Stimulated activated CD4-positive, alpha-beta T cell treated with anti-CD3 and anti-CD28 coated beads, Interleukin-15, amount 100 ng/mL, for 24 hours (primary cell): ENCODE measurements at regions not wholly inside any gene's neighbourhood (a gene's known extent, or its start where the extent isn't known, plus 50 kb on each side); places are given as distances from the start of the nearest gene placed in this dataset.

Experiments used
- DNase-seq: peaks from one replicate; pipeline ENCODE4 v3.0.0-alpha.2; 2020

DNA sequence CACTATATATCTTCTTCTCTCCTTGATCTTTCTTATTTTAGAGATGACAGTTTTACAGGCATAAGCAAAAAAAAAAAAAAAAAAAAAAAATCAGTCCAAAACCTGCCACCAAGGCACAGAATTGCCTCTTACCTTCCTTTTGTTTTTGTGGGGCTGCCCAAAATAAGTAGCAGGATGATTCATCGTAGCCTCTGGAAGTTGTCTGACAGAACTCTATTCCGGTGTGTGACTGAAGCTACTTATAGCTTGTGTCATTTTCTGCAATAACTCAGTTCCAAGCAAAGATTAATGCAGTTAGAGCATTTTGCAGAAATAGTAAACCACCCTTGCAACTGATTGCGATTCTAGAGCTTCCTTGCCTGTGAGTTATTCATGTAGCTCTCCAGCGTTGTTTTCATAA, 186.8 kb downstream of the KIF2B start:
- no peak for DNase-seq

GRCh38 chr17:54013072-54013471, 190.3 kb downstream of the KIF2B start:
- no peak for DNase-seq

GRCh38 chr17:54015734-54016133, 193.0 kb downstream of the KIF2B start:
- no peak for DNase-seq

GRCh38 chr17:54021418-54021817, 198.7 kb downstream of the KIF2B start:
- no peak for DNase-seq

GRCh38 chr17:54028986-54029580, 206.4 kb downstream of the KIF2B start:
- DNase-seq = no peak

DNA sequence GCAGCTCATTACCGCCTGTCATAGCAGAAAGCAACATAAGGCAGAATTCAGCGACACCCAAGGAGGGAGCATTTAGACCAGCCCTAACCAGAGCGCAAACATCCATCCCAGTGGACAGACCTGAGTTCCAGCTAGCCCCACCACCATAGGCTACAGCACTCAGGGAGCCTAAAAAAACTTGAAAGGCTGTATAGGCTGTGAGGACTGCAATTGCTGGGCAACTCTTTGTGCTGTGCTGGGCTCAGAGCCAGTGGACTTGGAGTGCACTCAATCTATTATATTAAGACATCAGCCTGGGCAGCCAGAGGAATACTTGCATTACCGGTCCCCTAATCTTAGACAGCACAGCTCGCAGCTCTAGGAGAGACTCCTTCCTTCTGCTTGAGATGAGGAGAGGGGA, 207.3 kb downstream of the KIF2B start:
- no peak for DNase-seq

DNA sequence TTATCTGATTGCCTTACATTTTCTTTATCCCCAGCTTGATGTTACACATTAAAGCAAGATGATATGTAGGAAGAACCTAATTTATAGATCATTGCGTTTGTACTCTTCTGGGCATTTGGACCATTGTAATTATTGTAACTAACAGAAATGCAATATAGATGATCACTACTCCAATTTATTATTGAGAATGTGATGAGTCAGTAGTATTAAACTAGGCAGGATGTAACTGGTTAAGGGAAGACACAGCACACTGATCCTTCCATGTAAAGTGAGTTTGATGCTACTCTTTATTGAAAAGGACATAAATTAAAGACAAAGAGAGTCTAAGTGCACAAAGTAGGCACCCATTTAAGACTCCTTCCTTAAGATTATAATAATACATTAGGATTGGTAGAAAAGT, 223.8 kb downstream of the KIF2B start:
- no peak for DNase-seq

- DNase-seq = no peak
Observed at GRCh38 chr17:54063639-54064038, 240.9 kb downstream of the KIF2B start.

GRCh38 chr17:54085020-54085419, 262.3 kb downstream of the KIF2B start:
- DNase-seq = no peak

DNA sequence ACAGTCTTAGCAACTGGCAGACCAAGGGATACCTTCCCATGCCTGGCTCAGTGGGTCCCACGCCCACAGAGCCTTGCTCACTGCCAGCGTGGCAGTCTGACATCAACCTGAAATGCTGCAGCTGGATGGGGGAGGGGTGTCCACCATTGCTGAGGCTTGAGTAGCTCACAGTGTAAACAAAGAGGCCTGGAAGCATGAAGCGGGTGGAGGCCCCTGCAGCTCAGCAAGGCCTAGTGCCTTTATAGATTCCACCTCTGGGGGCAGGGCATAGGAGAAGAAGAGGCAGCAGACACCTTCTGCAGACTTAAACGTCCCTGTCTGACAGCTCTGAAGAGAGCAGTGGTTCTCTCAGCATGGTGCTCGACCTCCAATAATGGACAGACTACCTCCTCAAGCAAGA, 263.2 kb downstream of the KIF2B start:
- no peak for DNase-seq

GRCh38 chr17:54096216-54096615, 273.5 kb downstream of the KIF2B start:
- no peak for DNase-seq

DNA sequence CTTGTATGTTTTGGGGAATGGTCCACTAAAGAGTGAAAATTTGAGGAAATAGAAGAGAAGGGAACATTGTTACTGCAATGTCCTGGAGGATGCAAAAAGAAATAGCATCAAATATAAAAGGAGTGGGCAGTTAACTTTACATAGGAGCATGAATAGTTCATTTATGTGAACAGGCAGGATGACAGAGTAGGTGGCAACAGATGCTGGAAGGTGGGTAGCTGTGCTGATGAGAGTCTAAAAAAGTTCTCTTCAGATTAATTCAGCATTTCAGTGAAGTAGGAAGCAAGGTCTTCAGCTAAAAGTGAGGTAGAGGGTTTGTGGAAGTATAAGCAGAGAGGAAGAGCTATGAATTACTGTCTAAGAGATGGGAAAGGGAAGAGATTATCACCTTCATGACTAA, 276.5 kb downstream of the KIF2B start:
- no peak for DNase-seq

DNA sequence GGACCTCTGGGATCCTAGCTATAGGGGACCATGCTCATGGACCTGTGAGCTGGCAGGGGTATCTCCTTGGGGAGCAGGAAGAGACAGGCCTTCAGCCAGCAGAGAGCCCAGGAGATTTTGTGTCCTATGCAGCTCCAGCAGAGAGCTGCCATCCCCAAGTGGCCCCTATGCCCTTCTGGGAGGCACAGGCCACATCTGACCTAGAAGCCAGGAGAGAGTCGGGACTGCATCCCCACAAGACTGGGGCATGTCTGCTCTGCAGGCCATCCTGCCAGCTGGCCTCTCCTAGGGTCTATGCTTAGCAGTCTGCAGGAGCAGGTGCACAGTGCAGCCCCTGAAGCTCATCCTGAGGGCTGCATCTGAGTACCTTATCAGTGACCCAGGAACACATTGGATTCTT, 279.5 kb downstream of the KIF2B start:
- no peak for DNase-seq

- no peak for DNase-seq
Observed at GRCh38 chr17:54111576-54111975, 288.8 kb downstream of the KIF2B start.

DNA sequence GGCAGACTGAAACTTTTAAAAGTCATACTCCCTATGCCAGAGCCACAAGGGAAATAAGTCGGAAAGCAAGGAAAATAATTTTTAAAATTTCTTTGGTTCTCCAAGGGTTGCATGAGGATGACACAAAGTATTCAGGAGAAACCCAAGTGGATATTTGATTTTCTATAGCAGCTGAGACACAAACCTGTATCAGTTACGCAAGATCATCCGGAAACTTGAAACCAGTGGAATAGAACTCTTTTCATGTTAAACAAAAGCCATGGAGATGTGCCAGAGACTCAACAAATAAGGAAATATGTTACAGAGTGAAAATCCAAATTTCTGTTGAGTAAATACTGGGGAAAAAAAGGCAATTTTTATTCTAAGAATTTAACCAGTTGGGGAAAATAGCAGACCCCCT, 294.7 kb downstream of the KIF2B start:
- DNase-seq = no peak

DNA sequence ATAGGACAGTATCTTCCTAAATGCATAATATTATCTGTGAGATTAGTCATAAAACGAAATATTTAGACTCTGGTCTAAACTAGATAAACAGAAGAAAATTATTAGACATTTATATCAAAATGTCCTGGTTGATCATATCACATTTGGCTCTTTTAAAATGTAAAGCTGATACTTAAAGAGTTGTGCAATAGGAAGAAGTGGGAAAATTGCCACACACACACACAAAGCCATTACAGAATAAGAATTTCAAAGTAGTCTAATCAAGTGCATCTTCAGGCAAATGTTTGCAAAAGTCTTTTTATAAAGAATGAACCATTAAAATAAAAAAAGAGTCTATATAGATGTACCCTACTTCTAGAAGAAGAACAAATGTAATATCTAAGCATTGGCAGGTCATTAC, 301.7 kb downstream of the KIF2B start:
- DNase-seq = no peak

GRCh38 chr17:54153423-54153822, 330.7 kb downstream of the KIF2B start:
- no peak for DNase-seq

DNA sequence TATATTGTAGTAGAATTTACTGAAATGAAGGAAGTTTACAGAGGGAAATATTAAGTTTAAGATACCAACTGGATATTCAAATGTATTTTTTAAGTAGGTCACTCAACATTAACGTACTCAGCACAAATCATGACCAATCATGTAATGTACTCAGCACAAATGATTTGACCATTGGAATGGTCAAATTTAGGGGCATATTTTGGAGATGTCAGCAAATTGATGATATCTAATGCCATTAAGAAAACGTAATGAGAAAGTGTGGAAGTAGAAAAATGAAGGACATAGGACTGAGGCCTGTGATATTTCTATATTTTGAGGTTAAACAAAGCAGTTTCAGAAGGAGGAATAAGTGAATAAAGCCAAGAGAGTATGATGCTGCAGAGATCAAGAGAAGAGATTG, 334.8 kb downstream of the KIF2B start:
- no peak for DNase-seq

DNA sequence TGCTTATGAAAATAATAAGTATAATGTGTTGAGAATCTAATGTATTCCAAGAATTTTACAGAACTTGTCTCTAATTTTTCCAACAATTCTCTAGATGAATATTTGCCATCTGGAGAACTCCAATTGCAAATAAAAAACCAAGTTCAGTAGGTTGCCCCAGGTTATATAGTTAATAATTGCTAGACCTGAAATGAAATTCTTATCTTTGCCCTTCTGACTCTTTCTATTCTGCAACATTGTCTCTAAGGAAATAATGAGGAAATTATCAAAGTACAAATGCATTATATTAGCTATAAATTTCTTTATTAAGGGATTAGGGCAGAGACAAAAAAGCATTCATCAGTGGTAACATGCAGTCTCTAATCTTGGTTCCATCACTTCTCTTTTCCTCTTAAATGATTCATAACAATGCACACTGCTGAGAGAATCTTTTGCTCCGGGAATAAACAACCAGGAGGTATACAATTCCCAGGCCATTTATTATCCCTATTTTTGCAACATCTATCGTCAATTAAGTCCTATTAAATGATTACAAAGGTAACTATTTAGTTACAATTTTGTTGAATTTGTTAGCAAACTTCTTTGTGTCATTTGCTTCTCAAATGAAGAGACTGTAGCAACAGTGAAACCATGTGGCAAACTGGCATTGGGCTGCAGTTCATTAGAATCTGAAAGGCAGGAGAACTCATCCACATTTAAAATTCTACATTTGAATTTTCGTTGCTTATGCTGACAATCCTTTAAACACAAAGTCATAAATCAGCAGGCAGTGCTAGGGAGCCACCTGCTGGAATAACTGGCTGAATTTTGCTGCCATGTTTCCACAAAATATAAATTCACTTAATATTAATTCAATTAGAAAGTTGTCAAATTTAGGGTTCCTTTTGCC, 349.6 kb downstream of the KIF2B start:
- peak; percentile 4 for DNase-seq

GRCh38 chr17:54172985-54173316, 350.2 kb downstream of the KIF2B start:
- DNase-seq = no peak

DNA sequence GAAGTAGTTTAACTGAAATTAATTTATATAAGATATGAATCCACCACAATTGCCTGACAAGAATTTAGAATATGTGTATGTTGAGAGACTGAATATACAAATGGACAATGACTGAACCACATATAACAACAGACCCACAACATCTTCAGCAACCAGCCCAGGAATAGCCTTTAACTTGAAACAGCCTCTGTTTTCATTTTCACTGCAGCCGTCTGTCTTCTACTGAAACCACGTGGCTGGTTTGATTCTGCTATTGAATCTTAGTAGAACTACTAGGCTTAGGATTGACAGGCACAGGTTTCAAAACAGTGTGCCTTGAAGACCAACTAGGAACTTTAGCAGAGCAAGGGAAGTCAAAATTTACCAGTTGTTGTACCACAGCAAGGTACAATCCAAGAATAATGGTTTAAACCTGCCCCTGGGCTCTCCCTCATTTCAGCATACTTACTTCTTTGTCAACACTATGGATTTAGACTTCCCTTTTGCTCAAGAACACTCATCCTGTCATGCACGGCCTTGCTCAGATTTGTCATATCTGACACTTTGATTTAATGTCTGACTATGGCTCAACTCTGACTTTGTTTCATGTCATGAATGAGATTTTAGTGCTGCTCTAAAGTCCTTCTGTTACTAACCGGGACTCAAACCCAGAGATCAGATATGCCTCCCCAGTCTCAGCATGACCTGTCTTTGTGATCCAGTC, 355.0 kb downstream of the KIF2B start:
- no peak for DNase-seq

GRCh38 chr17:54180950-54181349, 358.2 kb downstream of the KIF2B start:
- DNase-seq = no peak

- no peak for DNase-seq
Observed at GRCh38 chr17:54191261-54191660, 368.5 kb downstream of the KIF2B start.

DNA sequence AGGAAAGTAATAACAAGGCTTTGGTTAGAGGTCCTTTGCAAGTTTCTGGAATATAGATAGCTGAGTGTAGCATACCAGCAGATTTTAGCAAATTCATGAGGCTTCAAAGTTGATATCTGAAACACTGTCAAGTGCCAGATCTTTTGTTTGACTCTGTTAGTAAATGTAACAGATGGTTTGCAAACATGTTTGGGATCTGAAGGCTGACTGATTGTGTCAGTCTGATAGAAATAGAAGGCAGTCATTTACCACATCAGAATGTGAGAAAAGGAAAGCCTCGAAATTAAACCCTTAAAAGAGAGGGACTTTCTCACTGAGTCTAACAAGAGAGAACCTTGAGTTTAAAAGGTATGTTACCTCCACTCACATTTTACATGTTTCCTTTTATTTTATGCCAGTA, 371.5 kb downstream of the KIF2B start:
- no peak for DNase-seq
